ENCODE measurements at regions not wholly inside any gene's neighbourhood (a gene's known extent, or its start where the extent isn't known, plus 50 kb on each side); places are given as distances from the start of the nearest gene placed in this dataset.

GRCh38 chr3:159829539-159830227 is 159.0 kb upstream of the IL12A start:
- H3K79me2 ChIP-seq (ENCODE audit: insufficient read depth), result peaks cover 91% of the 10 kb centered on the region
- ChIA-PET POLR2A (interaction anchor here (1.1 to 3.5 kb wide), 9 partner anchors 11 to 59 kb away, joined by 3 to 27 read pairs (median 7); partner anchors contain the start of gene SCHIP1), CTCF (interaction anchor here (0.9 to 12.4 kb wide), 18 partner anchors 10 to 569 kb away, joined by 3 to 189 read pairs (median 10); partner anchors contain the start of genes IL12A and SCHIP1)
- no peaks in the 10 kb centered on the region for H3K9me3 ChIP-seq
- TF ChIP-seq GATA2 (CRISPR knock-in tag; IDR thresholded peaks at IDR 0.05) (peak; percentile 79), ZBTB33 (IDR thresholded peaks at IDR 0.05; ENCODE audit: borderline replicate concordance, low read depth) (no peak), MEF2A (IDR thresholded peaks at IDR 0.05; ENCODE audit: borderline replicate concordance, low read depth) (no peak), TEAD4 (IDR thresholded peaks at IDR 0.05; ENCODE audit: borderline replicate concordance, insufficient read depth) (0 out of 2 replicates have a peak, but pooled peaks have one; percentile 19), MXI1 (IDR thresholded peaks at IDR 0.05; ENCODE audit: low read depth, low read length) (peak; percentile 63; the same call in 1 of the 2 replicates), IRF3 (IDR thresholded peaks at IDR 0.05; ENCODE audit: low read depth, low read length) (no peak), USF2 (IDR thresholded peaks at IDR 0.05; ENCODE audit: borderline replicate concordance, low read depth, low read length) (no peak), TCF12 (IDR thresholded peaks at IDR 0.05) (peak; percentile 86), SIN3A (IDR thresholded peaks at IDR 0.05; ENCODE audit: borderline replicate concordance, low read depth, low read length) (0 out of 2 replicates have a peak, but pooled peaks have one; percentile 44), MAX (IDR thresholded peaks at IDR 0.05; ENCODE audit: low read depth) (peak; percentile 44; the same call in 1 of the 2 replicates), RFX5 (IDR thresholded peaks at IDR 0.05; ENCODE audit: low read length) (no peak), FOSL2 (IDR thresholded peaks at IDR 0.05; ENCODE audit: borderline replicate concordance, low read depth) (no peak), RAD21 (IDR thresholded peaks at IDR 0.05; ENCODE audit: low read length) (no peak), PBX3 (IDR thresholded peaks at IDR 0.05) (peak; percentile 69), JUND (IDR thresholded peaks at IDR 0.05) (0 out of 2 replicates have a peak, but pooled peaks have one; percentile 13), CHD2 (IDR thresholded peaks at IDR 0.05; ENCODE audit: low read length, partially characterized antibody) (peak; percentile 78), EP300 (IDR thresholded peaks at IDR 0.05; ENCODE audit: borderline replicate concordance in 1 of 2, low read depth in 1 of 2, low read length in 1 of 2) (peak; percentile 64 to 93; a peak in 3 of 4 replicates), NFIC (IDR thresholded peaks at IDR 0.05; ENCODE audit: borderline replicate concordance) (peak; percentile 92), POLR2AphosphoS5 (IDR thresholded peaks at IDR 0.05; ENCODE audit: low read depth, low read length) (peak; percentile 51; the same call in 1 of the 2 replicates), GABPA (IDR thresholded peaks at IDR 0.05; ENCODE audit: low read depth) (no peak), RXRA (IDR thresholded peaks at IDR 0.05; ENCODE audit: borderline replicate concordance, low read depth) (no peak), YY1 (IDR thresholded peaks at IDR 0.05; ENCODE audit: low read depth) (no peak), RCOR1 (IDR thresholded peaks at IDR 0.05; ENCODE audit: low read length) (peak; percentile 98), NRF1 (IDR thresholded peaks at IDR 0.05; ENCODE audit: low read depth, low read length) (no peak), FOXJ3 (CRISPR knock-in tag; IDR thresholded peaks at IDR 0.05) (peak; percentile 68; the same call in 1 of the 2 replicates), SMC3 (IDR thresholded peaks at IDR 0.05; ENCODE audit: low read depth, low read length) (no peak; the same call in 1 of the 2 replicates), TAF1 (IDR thresholded peaks at IDR 0.05; ENCODE audit: borderline replicate concordance, low read depth, low read length) (no peak)
- no peaks in the 10 kb centered on the region for H3K27me3 ChIP-seq (ENCODE audit: insufficient read depth)
- peak; percentile 70 for DNase-seq
- H4K20me1 ChIP-seq (ENCODE audit: insufficient read depth), result peaks cover 8% of the 10 kb centered on the region
- no peaks in the 10 kb centered on the region for H3K36me3 ChIP-seq (replicated peaks in 1 of 2; ENCODE audit: control insufficient read depth in 1 of 2, insufficient read depth in 2 of 2, low read length in 1 of 2)
- peak overlapping the region; percentile 57; the same call in 1 of the 2 replicates for H3K4me2 ChIP-seq
- H3K4me1 ChIP-seq (ENCODE audit: control insufficient read depth in 1 of 2, insufficient read depth in 2 of 2, low read depth in 1 of 2, low read length in 1 of 2), result peaks cover 18 to 34% of the 10 kb centered on the region in 2 experiments
- no peaks in the 10 kb centered on the region for H3K9me2 ChIP-seq
- no peak overlapping the region for H2AFZ ChIP-seq (ENCODE audit: low read depth)
- H3F3A ChIP-seq (replicated peaks; ENCODE audit: insufficient read depth), result peaks cover 4% of the 10 kb centered on the region
- H3K9ac ChIP-seq, result no peak overlapping the region
- H3K27ac ChIP-seq (ENCODE audit: low read depth in 2 of 2, low read length in 1 of 2), result peak overlapping the region; percentile 12 to 96; a peak in 3 of 4 replicates
- 39% methylated on average over 7 of the region's 7 CpGs for WGBS (ENCODE audit: low lambda C conversion rate)
- H3K4me3 ChIP-seq (ENCODE audit: low read depth in 2 of 2, low read length in 1 of 2), result no peak overlapping the region; a peak in 1 of 4 replicates
